IPS DF 6.9 (cell line): ENCODE measurements at regions not wholly inside any gene's neighbourhood (a gene's known extent, or its start where the extent isn't known, plus 50 kb on each side); places are given as distances from the start of the nearest gene placed in this dataset.

Experiments
- DNase-seq: peaks from one replicate; pipeline ENCODE4 v3.0.0-alpha.2; 2013; ENCODE audit warnings: low read depth, low spot score
- H3K27ac ChIP-seq: one replicate; pipeline ENCODE4 v1.5.1; 2013; ENCODE audit warnings: low read length, control low read depth
- H3K27me3 ChIP-seq: 2 replicates; pipeline ENCODE4 v1.6.1; 2013; ENCODE audit warnings: mild to moderate bottlenecking, low read length; ENCODE audit not compliant: control insufficient read depth, insufficient read depth
- H3K36me3 ChIP-seq: 2 replicates; pipeline ENCODE4 v1.6.1; 2013; ENCODE audit warnings: low read length; ENCODE audit not compliant: control insufficient read depth, insufficient read depth
- H3K4me1 ChIP-seq: 2 replicates; pipeline ENCODE4 v1.6.1; 2013; ENCODE audit warnings: low read length; ENCODE audit not compliant: control insufficient read depth, insufficient read depth
- H3K4me3 ChIP-seq: 2 replicates; pipeline ENCODE4 v1.5.1; 2013; ENCODE audit warnings: mild to moderate bottlenecking, low read length
- H3K9me3 ChIP-seq: 2 replicates; pipeline ENCODE4 v1.6.1; 2013; ENCODE audit warnings: low read length, inconsistent platforms; ENCODE audit not compliant: control insufficient read depth, insufficient read depth
- WGBS: extraction: QIAGEN DNeasy Blood & Tissue Kit; methylation state at CpG from one replicate; pipeline ENCODE4 v1.1.7; 2013; ENCODE audit warnings: mixed read lengths, missing lambda C conversion rate; ENCODE audit not compliant: insufficient read length, insufficient coverage; 5-methylcytosine and 5-hydroxymethylcytosine counted together

GRCh38 chr15:46126581-46126980 lies 491.8 kb downstream of the SQOR start:
- Histone ChIP-seq H3K36me3 (no peaks in the 10 kb centered on the region), H3K27me3 (no peaks in the 10 kb centered on the region), H3K4me3 (no peak overlapping the region), H3K4me1 (no peaks in the 10 kb centered on the region), H3K27ac (no peak overlapping the region), H3K9me3 (no peaks in the 10 kb centered on the region)
- DNase-seq = no peak
- no CpG with 5 or more reads among the region's 3 CpGs for WGBS

DNA sequence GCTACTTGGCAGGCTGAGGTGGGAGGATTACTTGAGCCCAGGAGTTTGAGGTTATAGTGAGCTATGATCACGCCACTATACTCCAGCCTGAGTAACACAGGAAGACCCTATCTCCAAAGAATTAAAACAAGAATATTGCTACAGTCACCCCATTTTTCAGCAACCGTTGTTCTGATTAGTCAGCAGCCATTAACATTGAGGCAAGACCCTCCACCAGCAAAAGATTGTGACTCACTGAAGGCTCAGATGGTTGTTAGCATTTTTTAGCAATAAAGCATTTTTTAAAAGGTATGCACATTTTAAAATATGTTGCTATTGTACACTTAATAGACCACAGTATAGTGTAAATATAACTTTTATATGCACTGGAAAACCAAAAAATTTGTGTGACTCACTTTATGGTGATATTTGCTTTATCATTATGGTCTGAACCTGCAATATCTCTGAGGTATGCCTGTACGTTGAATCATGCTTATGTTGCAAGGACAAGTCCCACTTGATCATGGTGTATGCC lies 492.6 kb downstream of the SQOR start:
- Histone ChIP-seq H3K9me3 (no peaks in the 10 kb centered on the region), H3K36me3 (no peaks in the 10 kb centered on the region), H3K4me1 (no peaks in the 10 kb centered on the region), H3K4me3 (no peak overlapping the region), H3K27me3 (no peaks in the 10 kb centered on the region), H3K27ac (no peak overlapping the region)
- no peak for DNase-seq
- WGBS = no CpG with 5 or more reads among the region's 3 CpGs

DNA sequence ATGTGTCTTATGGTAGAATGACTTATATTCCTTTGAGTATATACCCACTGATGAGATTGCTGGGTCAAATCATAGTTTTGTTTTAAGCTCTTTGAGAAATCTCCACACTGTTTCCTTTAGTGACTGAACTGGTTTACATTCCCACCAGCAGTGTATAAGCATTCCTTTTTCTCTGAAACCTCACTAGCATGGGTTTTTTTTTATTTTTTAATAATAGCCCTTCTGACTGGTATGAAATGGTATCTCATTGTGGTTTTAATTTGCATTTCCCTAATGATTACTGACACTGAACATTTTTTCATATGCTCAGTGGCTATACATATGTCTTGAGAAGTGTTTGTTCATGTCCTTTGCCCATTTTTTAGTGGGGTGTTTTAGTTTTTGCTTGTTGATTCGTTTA lies 494.3 kb downstream of the SQOR start:
- no CpG with 5 or more reads among the region's 1 CpG for WGBS
- Histone ChIP-seq H3K9me3 (no peaks in the 10 kb centered on the region), H3K36me3 (no peaks in the 10 kb centered on the region), H3K27me3 (no peaks in the 10 kb centered on the region), H3K4me3 (no peak overlapping the region), H3K27ac (no peak overlapping the region), H3K4me1 (no peaks in the 10 kb centered on the region)
- DNase-seq = no peak

DNA sequence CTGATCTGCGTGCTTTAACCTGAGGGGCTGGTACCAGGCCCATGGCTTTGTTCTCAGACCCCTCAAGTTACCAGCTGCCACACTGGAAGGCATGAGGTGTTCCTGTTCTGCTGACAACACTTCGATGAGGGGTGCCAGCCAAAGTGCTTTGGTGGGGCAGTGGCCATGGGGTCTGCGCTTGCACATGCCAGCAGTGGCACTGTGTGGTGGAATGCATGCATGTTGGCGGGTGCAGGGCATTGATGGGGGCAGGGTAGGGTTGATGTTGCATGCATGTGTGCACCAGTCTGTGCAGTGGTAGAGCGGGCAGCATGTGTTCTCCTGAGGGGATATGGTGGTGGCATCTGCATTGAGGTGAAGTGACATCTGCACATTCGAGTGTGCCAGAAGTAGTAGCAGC lies 497.0 kb downstream of the SQOR start:
- no peaks in the 10 kb centered on the region for H3K9me3 ChIP-seq
- WGBS = no CpG with 5 or more reads among the region's 6 CpGs
- no peak for DNase-seq
- H3K27me3 ChIP-seq = no peaks in the 10 kb centered on the region
- no peaks in the 10 kb centered on the region for H3K4me1 ChIP-seq
- H3K27ac ChIP-seq = no peak overlapping the region
- no peak overlapping the region for H3K4me3 ChIP-seq
- no peaks in the 10 kb centered on the region for H3K36me3 ChIP-seq

- no peaks in the 10 kb centered on the region for H3K36me3 ChIP-seq
- H3K27me3 ChIP-seq = no peaks in the 10 kb centered on the region
- no peak for DNase-seq
- no peak overlapping the region for H3K4me3 ChIP-seq
- no peak overlapping the region for H3K27ac ChIP-seq
- H3K9me3 ChIP-seq = no peaks in the 10 kb centered on the region
- H3K4me1 ChIP-seq = no peaks in the 10 kb centered on the region
- WGBS = no CpG with 5 or more reads among the region's 2 CpGs
These were observed 502.6 kb downstream of the SQOR start for GRCh38 chr15:46137443-46137842.

GRCh38 chr15:46146002-46146401 lies 511.2 kb downstream of the SQOR start:
- no peak overlapping the region for H3K4me3 ChIP-seq
- no peak overlapping the region for H3K27ac ChIP-seq
- H3K4me1 ChIP-seq = no peaks in the 10 kb centered on the region
- no peaks in the 10 kb centered on the region for H3K36me3 ChIP-seq
- H3K9me3 ChIP-seq = no peaks in the 10 kb centered on the region
- WGBS = no CpG with 5 or more reads among the region's 3 CpGs
- DNase-seq = no peak
- H3K27me3 ChIP-seq = no peaks in the 10 kb centered on the region

GRCh38 chr15:46146915-46147314 lies 512.1 kb downstream of the SQOR start:
- no peaks in the 10 kb centered on the region for H3K27me3 ChIP-seq
- H3K4me1 ChIP-seq = no peaks in the 10 kb centered on the region
- H3K27ac ChIP-seq = no peak overlapping the region
- no peak overlapping the region for H3K4me3 ChIP-seq
- no CpG with 5 or more reads among the region's 2 CpGs for whole genome bisulfite sequencing
- no peak for DNase-seq
- H3K36me3 ChIP-seq = no peaks in the 10 kb centered on the region
- no peaks in the 10 kb centered on the region for H3K9me3 ChIP-seq

DNA sequence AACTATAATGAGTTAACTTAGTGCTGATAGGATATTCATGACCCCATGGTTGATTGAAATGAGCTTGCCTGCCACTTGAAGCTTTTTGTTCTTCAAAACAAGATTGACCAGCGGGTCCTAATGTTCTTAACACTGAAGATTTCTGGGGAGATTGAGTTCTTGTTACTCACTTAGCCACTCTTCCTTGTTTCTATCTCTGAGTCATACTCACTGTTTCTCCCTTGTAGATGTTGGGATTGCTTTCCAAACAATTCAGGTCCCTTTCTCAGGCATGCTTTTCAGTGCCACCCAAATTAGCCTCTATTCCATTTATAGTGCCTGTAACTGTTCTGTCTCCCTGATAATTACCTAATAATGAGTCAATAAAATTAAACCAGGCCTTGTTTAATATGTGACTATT lies 517.0 kb downstream of the SQOR start:
- no peak overlapping the region for H3K27ac ChIP-seq
- no peak overlapping the region for H3K4me3 ChIP-seq
- no peaks in the 10 kb centered on the region for H3K36me3 ChIP-seq
- whole genome bisulfite sequencing = no CpG with 5 or more reads among the region's 1 CpG
- DNase-seq = no peak
- no peaks in the 10 kb centered on the region for H3K9me3 ChIP-seq
- H3K27me3 ChIP-seq = no peaks in the 10 kb centered on the region
- no peaks in the 10 kb centered on the region for H3K4me1 ChIP-seq

GRCh38 chr15:46166750-46167149 lies 531.9 kb downstream of the SQOR start:
- no peak for DNase-seq
- WGBS = no CpG with 5 or more reads among the region's 1 CpG
- Histone ChIP-seq H3K4me3 (no peak overlapping the region), H3K36me3 (no peaks in the 10 kb centered on the region), H3K4me1 (no peaks in the 10 kb centered on the region), H3K27ac (no peak overlapping the region), H3K9me3 (no peaks in the 10 kb centered on the region; the same call in 1 of the 2 replicates), H3K27me3 (no peaks in the 10 kb centered on the region)

GRCh38 chr15:46170326-46170725 lies 535.5 kb downstream of the SQOR start:
- Histone ChIP-seq H3K27ac (no peak overlapping the region), H3K4me3 (no peak overlapping the region), H3K36me3 (no peaks in the 10 kb centered on the region), H3K27me3 (no peaks in the 10 kb centered on the region), H3K4me1 (no peaks in the 10 kb centered on the region), H3K9me3 (no peaks in the 10 kb centered on the region; the same call in 1 of the 2 replicates)
- WGBS = no CpG with 5 or more reads among the region's 3 CpGs
- no peak for DNase-seq

DNA sequence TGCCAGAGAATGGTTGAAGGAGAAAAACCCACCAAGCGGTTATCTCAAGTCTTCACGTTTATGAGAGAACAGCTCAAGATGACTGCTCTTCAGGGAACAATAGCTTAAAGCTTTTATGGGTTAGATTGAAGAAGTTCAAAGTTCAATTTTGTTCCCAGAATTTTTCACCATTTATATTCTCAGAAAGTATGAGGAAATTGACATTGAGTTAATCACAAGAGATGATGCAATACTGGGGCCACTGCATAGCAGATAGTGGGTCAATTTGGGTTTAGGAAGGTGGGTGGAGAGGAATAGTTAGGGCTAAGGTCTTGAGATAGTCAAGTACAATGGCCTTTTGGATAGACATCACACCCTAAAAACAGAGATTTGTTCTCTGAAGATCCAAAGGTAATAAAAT lies 539.3 kb downstream of the SQOR start:
- Histone ChIP-seq H3K27ac (no peak overlapping the region), H3K4me3 (no peak overlapping the region), H3K4me1 (no peaks in the 10 kb centered on the region), H3K27me3 (no peaks in the 10 kb centered on the region), H3K9me3 (no peaks in the 10 kb centered on the region; the same call in 1 of the 2 replicates), H3K36me3 (no peaks in the 10 kb centered on the region)
- no peak for DNase-seq
- WGBS = no CpG with 5 or more reads among the region's 2 CpGs
